Esophagus muscularis mucosa (tissue), 4 donors: ENCODE measurements at regions not wholly inside any gene's neighbourhood (a gene's known extent, or its start where the extent isn't known, plus 50 kb on each side); places are given as distances from the start of the nearest gene placed in this dataset.

ENCODE experiments used
- DNase-seq: peaks from one replicate; pipeline ENCODE4 v3.0.0-alpha.2; 2017; ENCODE audit errors: extremely low spot score
- H3K27ac ChIP-seq, 4 donors: fragments of 200-600 bp; sonication (generic); replicated peaks in 1 of 4; 1 replicate in 3 of 4; 2 replicates in 1 of 4; pipeline ENCODE4 v1.5.1; 2016 to 2019; ENCODE audit warnings: mild to moderate bottlenecking in 1 of 4
- H3K27me3 ChIP-seq, 4 donors: fragments of 200-600 bp; sonication (generic); one replicate each; pipeline versions ENCODE4 v1.5.1 to v1.6.0; 2016 to 2019
- H3K36me3 ChIP-seq, 4 donors: fragments of 200-600 bp; sonication (generic); one replicate each; pipeline ENCODE4 v1.5.1; 2016 to 2019
- H3K4me1 ChIP-seq, 4 donors: fragments of 200-600 bp; sonication (generic); one replicate each; pipeline ENCODE4 v1.5.1; 2016 to 2019
- H3K4me3 ChIP-seq, 4 donors: fragments of 200-600 bp; sonication (generic); 1 replicate in 2 of 4; 2 replicates in 2 of 4; pipeline ENCODE4 v1.5.1; 2016 to 2019; ENCODE audit warnings: mild to moderate bottlenecking in 4 of 4, moderate library complexity in 1 of 4
- H3K9me3 ChIP-seq, 4 donors: fragments of 200-600 bp; sonication (generic); 1 replicate in 3 of 4; 2 replicates in 1 of 4; pipeline ENCODE4 v1.5.1; 2016 to 2019
- CTCF ChIP-seq, 3 experiments: fragments of 200-600 bp in 2 of 3; fragments of 450-650 bp in 1 of 3; sonication (generic) in 2 of 3; IDR thresholded peaks; one replicate each; pipeline ENCODE4 v1.5.1; 2017 to 2019; ENCODE audit warnings: antibody characterized with exemption in 3 of 3, mild to moderate bottlenecking in 2 of 3, moderate library complexity in 1 of 3
- EP300 ChIP-seq: sonication (generic); formaldehyde crosslinking; IDR thresholded peaks from one replicate; pipeline ENCODE4 v1.6.1; 2017; ENCODE audit warnings: antibody characterized with exemption
- POLR2A ChIP-seq: fragments of 450-650 bp; IDR thresholded peaks from one replicate; pipeline ENCODE4 v1.6.1; 2017; ENCODE audit warnings: antibody characterized with exemption, moderate library complexity, mild to moderate bottlenecking, low read depth
- POLR2AphosphoS5 ChIP-seq, 2 donors: sonication (generic); formaldehyde crosslinking; IDR thresholded peaks; one replicate each; pipeline ENCODE4 v1.6.1; 2017; ENCODE audit warnings: antibody characterized with exemption in 2 of 2
- WGBS: methylation state at CpG from one replicate; pipeline ENCODE4 v1.1.5; 2018; 5-methylcytosine and 5-hydroxymethylcytosine counted together
- intact Hi-C: fragments of 100-400 bp; cut with DNase I; formaldehyde crosslinking; loops from one replicate; pipeline ENCODE4 v1.15.1; 2023

GRCh38 chr5:18334949-18335348 is 700.7 kb downstream of the TAF11L14 start:
- WGBS = 55% methylated on average over 5 of the region's 5 CpGs
- Histone ChIP-seq H3K9me3 (peaks cover 0 to 7% (median 0%) of the 10 kb centered on the region in 4 donors), H3K27ac (no peak overlapping the region), H3K4me3 (no peak overlapping the region), H3K27me3 (peaks cover 0 to 2% (median 0%) of the 10 kb centered on the region in 4 donors), H3K4me1 (no peaks in the 10 kb centered on the region), H3K36me3 (no peaks in the 10 kb centered on the region)
- TF ChIP-seq CTCF (IDR thresholded peaks at IDR 0.05) (no peak), EP300 (no peak), POLR2A (no peak), POLR2AphosphoS5 (IDR thresholded peaks at IDR 0.05) (no peak)
- no peak for DNase-seq
- intact Hi-C loops = no loop called here

- Histone ChIP-seq H3K4me1 (no peaks in the 10 kb centered on the region), H3K9me3 (no peaks in the 10 kb centered on the region), H3K27ac (no peak overlapping the region), H3K36me3 (no peaks in the 10 kb centered on the region), H3K4me3 (no peak overlapping the region), H3K27me3 (no peaks in the 10 kb centered on the region)
- WGBS = 91% methylated on average over 3 of the region's 3 CpGs
- TF ChIP-seq EP300 (no peak), CTCF (IDR thresholded peaks at IDR 0.05) (no peak), POLR2A (no peak), POLR2AphosphoS5 (IDR thresholded peaks at IDR 0.05) (no peak)
- DNase-seq = no peak
- intact Hi-C loops = no loop called here
These were observed 720.6 kb downstream of the TAF11L14 start for GRCh38 chr5:18354828-18355227.

DNA sequence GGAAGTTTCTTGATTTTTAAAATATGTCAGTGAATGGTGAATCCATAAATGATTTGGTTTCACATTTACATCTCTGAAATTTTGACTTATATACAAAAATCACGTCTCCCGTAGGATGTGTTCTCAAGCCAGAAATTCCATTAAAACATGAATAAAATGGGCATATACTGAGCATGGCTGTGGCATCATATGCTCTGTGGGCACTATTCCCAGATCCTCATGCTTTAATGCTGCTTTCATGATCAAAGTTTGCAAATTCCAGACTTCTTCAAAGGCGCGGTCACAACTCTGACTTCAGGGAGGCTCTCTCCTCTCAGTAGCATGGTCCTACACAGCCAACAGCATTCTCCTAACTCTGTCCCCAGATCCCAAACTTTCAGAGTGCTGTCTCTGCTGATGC is 723.2 kb downstream of the TAF11L14 start:
- TF ChIP-seq EP300 (no peak), POLR2AphosphoS5 (IDR thresholded peaks at IDR 0.05) (no peak), POLR2A (no peak), CTCF (IDR thresholded peaks at IDR 0.05) (no peak)
- H3K36me3 ChIP-seq = no peaks in the 10 kb centered on the region
- H3K27me3 ChIP-seq = no peaks in the 10 kb centered on the region
- WGBS = 97% methylated on average over 4 of the region's 4 CpGs
- H3K4me3 ChIP-seq = no peak overlapping the region
- H3K9me3 ChIP-seq = no peaks in the 10 kb centered on the region
- no peaks in the 10 kb centered on the region for H3K4me1 ChIP-seq
- H3K27ac ChIP-seq = no peak overlapping the region
- no peak for DNase-seq
- intact Hi-C loops = no loop called here

DNA sequence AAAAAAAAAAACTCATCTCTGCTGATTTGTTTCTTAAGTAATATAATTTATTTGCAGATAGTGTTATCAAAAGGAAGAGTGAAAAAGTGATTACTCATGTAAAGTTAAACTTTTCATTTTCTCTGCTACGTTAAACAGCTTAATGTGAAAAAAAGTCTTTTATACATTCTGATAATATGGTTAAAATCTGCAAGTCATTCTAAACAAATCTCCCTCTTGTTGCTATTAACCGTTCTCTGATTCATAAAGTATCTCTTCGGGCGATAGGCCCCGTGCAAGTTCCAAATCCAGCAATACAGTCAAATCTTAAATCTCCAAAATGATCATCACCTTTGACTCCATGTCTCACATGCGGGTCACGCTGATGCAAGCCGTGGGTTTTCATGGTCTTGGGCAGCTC is 732.0 kb downstream of the TAF11L14 start:
- intact Hi-C loops = no loop called here
- no peak for TF ChIP-seq POLR2AphosphoS5 (IDR thresholded peaks at IDR 0.05)
- TF ChIP-seq CTCF (IDR thresholded peaks at IDR 0.05) = no peak
- TF ChIP-seq EP300 = no peak
- TF ChIP-seq POLR2A = no peak
- Histone ChIP-seq H3K27ac (no peak overlapping the region), H3K4me1 (no peaks in the 10 kb centered on the region), H3K27me3 (no peaks in the 10 kb centered on the region), H3K9me3 (no peaks in the 10 kb centered on the region), H3K36me3 (no peaks in the 10 kb centered on the region), H3K4me3 (no peak overlapping the region)
- no peak for DNase-seq
- 76% methylated on average over 8 of the region's 8 CpGs for WGBS

- TF ChIP-seq POLR2AphosphoS5 (IDR thresholded peaks at IDR 0.05) (no peak), POLR2A (no peak), CTCF (IDR thresholded peaks at IDR 0.05) (no peak), EP300 (no peak)
- Histone ChIP-seq H3K36me3 (no peaks in the 10 kb centered on the region), H3K4me1 (no peaks in the 10 kb centered on the region), H3K27ac (no peak overlapping the region), H3K27me3 (no peaks in the 10 kb centered on the region), H3K9me3 (no peaks in the 10 kb centered on the region), H3K4me3 (no peak overlapping the region)
- DNase-seq = no peak
- WGBS = 33% methylated on average over 3 of the region's 3 CpGs
- intact Hi-C loops = no loop called here
These were observed 736.3 kb downstream of the TAF11L14 start for GRCh38 chr5:18370531-18370930.
